HG02938 (cell line): ENCODE measurements at regions not wholly inside any gene's neighbourhood (a gene's known extent, or its start where the extent isn't known, plus 50 kb on each side); places are given as distances from the start of the nearest gene placed in this dataset.

ENCODE experiments used
- ATAC-seq: cut with Tn5 transposase; IDR thresholded peaks from one replicate; pipeline ENCODE4 v1.9.1; 2021; ENCODE audit warnings: mild to moderate bottlenecking, moderate library complexity; ENCODE audit not compliant: unreplicated experiment

DNA sequence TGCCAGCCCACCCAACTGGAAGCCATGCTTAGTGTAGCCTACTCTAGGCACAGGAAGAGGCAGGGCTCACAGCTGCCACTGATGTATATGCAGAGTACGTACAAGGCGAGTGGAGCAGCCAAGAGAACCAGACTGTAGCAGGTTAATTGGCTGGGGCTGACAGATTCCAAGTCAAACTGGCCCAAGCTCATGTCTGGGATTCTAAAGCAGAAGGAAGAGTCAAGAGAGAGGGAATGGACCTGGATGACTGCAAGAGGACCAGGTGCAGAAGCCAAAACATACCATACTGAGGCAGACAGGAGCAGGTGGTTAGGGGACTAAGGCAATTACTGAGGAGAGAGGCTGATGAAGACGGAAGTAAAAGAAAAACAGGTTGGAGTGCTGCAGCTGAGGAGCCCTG lies 51.3 kb upstream of the LRRN2 start:
- no peak for ATAC-seq

DNA sequence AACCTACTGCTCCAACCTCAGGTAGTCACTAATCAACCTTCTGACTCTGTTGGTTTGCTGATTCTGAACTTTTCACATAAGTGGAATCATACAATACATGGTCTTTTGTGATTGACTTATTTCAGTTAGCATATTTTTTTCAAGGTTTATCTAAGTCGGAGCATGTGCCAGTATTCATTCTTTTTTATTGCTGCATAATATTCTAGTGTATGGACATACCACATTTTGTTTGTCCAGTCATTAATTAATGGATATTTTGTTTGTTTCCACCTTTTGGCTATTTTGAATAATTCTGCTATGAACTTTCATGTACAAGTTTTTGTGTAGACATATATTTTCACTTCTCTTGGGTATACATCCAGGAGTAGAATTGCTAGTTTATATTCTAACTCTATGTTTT lies 53.0 kb upstream of the LRRN2 start:
- ATAC-seq = no peak

DNA sequence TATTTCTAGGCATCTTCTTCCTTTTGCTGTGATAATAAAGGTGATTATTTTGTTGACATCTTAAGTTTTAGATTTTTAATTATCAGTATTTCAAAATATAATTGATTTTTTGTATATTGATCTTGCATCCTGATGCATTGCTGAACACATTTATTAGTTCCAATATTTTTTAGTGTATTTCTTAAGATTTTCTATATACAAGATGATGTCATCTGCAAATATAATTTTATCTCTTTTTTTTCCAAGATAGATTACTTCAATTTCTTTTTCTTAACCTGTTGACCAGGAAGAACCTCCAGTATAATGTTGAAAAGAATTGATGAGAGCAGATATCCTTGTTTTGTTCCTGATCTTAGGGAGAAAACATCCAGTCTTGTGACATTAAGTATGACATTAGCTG lies 54.8 kb upstream of the LRRN2 start:
- ATAC-seq = no peak

DNA sequence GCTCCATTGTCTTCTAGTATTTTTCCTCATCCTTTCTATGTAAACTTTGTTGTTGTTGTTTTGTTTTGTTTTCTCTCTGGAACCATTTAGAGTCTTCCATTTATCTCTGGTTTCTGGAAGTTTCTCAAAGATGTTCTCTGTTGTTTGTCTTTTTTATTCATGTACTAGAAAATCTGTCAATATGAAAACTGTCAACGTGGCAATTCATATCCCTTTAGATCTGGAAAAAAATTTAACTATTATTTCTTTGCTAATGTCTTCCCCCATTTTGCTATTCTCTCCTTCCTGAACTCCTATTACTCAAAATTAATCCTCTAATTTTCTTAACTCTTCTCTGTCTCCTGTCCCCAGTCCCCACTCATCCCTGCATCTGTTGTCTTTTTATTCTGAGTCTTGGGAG lies 55.9 kb upstream of the LRRN2 start:
- no peak for ATAC-seq

DNA sequence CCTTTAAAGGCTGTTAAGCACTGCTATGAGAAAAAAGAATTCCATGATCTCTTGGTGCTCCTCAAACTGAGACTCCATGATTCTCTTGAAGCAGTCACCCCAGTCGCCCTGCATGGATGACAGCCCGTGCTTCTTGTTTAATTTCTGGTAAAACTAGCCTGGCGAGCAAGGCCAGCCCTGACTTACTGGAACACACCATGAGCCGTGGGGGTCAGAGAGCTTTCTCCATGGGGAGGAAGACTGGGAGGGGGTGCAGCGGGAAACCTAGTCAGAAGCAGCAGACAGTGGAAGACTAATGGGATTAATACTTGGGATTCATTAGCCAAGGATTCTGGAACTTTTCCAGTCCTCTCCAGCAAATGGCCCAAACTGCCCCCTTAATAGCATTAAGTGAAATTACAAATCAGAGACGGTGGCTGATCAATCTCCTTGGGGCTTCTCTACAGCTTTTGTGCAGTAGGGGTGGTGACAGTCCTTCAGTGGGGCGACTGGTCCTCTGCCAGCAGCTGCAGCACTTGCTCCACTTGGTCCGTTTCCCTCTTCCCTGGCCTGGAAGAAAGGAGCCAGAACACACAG lies 57.2 kb upstream of the LRRN2 start:
- ATAC-seq = no peak

DNA sequence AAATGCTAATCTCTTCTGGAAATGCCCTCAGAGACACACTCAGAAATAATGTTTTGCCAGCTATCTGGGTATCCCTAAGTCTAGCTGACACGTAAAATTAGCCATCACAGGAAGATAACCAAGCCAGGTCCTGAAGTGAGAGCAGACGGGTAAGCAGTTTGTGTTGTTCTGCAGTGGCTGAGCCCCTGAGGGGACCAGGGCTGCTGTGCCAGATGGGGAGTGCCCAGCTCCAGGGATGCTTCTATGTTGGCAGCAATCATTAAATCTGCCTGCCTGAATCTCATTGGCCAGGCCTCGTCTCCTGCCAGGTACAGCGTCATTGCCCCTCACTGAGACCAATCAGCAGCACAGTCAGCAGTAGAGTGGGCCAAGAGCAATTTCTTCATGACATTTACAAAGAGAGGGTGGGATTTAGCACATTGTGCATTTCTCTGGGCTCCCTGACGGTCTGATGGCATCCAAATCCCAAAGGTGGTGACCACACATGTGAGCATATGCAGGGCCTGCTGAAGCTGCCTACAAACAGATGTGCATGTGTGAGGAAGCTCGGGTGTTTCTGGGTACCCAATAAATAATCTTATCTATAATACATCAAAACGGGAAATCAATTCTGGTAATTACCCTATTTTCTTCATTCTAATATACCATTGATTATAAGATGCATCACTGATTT lies 58.7 kb upstream of the LRRN2 start:
- no peak for ATAC-seq

DNA sequence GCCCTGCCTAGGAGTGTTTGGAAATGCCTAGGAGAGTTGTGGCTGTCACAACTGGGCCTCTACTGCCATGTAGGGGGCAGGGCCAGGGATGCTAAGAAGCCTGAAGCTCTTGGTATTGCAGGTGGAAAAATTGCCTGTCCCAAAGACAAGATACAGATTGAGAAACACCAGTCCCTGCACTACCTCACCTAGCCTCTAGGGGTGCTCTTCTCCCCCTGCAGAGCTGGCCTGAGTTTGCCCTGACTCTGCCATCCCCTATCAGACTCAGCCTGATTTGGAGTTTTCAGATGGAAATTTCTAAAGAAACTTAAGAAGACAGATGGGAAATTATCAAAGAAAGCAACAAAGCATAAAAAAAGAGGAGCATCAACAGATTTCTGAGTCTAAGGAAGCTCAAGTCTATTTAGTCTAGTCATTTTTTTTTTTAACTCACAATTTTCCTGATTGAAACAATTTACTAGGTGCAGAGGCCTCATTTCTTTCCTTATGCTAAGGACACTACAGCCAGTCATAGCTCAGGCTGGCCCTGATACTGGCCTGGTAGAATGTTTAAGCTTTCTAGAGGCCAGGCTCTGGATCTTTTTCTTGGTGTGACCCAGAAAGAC lies 61.4 kb upstream of the LRRN2 start:
- no peak for ATAC-seq

DNA sequence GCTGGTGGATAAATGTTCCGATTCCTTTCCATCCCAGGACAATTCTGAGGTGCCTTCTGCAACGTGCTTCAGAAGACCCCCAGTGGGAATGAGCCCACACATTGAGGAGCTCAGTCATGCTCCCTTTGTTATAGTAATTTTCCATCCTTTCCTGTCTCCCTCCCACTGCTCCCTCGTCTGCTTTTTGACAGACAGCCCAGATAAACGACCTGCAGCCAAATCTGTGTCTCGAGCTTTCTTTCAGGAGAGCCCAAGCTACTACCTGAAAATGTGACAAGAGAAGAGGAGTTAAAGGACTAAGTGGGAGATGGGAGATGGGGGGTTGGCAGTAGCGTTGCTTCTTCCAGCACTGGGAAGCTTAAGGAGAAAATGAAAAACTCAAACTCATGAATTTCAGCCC lies 65.9 kb upstream of the LRRN2 start:
- ATAC-seq = no peak

DNA sequence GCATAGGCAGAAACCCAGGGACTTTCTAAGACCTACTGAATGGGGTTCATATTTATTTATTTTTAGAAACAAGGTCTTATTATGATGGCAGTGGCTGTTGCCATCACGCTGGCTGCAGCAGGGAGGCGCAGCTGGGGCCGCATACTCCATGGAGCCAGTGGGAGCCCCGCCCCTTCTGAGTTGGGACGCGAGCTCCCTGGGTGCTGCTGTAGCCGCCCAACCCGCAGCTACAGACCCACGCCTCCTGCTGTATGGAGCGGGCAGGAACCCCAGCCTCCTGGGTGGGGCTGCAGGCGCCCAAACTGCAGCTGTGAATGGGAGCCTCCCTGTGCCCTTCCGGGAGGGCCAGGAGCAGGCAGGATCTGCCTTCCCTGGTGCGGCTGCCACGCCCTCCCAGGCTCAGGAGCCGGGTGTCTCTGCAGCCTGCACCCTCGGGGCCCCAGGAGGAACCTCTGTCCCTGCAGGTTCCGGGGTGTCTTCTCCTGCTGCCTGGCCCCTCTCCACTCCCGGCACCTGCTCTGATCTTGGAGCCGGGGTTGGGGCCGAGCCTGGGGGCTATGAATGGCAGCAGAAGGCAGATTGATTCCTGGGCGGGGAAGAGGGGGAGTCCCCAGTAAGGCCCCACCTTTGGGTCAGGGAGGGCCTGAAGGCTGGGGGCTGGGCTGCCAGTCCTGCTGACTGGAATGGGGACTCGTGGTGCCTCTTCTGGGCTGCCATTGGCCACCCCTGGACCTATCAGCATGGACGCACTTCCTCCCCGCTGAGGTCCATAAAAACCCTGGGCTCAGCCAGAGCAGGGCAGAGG lies 66.5 kb upstream of the LRRN2 start:
- ATAC-seq = no peak

DNA sequence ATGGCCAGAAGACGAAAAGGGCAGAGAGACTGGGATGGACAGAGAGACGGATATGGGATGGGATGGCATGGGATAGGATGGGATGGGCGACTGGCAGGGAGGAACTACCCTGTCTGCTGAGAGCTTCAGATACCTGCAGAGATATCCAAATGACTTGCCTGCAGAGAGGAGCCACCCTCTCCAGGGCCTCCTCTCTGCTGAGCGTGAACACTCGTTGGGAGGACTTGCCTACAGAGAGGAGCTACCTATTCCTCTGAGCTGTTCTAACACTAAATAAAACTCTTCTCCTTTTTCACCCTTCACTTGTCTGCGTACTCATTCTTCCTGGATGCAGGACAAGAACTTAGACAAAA lies 67.1 kb upstream of the LRRN2 start:
- no peak for ATAC-seq

DNA sequence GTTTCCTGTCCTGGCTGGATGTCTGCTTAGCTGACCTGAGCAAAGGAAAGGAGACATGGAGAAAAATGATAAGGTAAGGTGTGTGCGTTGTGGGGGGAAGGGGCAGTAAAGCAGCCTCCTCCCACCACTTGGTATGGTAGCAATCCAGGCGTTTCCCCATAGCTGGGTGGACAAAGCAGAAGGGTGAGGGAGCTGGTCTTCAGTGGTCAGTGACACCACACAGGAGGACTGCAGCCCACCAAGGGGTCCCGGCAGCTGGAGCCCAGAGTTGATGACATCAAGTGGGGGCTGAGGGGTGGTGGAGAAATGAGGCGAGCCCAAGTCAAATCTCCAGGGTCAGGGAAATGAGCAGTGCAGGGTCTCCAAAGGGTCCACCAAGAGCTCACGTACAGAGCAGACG lies 69.3 kb upstream of the LRRN2 start:
- no peak for ATAC-seq

DNA sequence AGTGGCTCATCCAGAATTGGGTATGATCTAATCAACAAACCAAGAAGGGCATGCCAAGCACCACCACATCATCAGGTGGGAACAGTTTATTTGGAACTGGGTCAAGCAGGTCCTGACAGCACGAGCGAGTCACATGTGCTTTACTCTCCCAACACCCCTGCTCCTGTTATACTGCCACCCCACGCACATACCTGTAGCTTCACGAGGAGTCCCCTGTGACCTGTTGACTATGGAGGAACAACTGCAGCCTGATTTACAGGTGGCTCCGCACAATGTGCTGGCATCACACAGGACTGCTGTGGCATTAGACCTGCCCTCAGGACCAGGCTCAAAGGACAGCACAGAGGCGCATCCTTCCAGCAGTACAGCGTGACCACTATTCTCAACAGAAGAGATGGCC lies 70.8 kb upstream of the LRRN2 start:
- ATAC-seq = no peak

DNA sequence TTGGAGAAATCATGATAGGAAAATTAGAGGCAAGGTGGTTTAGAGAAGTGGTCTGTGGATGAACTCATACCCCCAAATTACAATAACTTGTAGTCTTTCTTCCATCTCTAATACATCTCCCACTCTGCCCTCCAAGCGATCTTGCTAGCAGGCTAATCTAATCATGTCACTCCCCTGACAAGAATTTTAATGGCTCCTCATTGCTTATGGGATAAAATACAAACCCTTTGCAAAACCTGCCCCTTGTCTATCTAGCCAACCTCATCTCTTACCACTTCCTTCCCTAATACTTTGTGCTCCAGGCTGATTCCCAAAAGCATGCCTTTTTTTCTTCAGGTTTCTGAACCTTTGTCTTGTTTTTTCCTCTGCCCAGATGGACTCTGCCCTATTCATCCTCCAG lies 71.3 kb upstream of the LRRN2 start:
- ATAC-seq = no peak

DNA sequence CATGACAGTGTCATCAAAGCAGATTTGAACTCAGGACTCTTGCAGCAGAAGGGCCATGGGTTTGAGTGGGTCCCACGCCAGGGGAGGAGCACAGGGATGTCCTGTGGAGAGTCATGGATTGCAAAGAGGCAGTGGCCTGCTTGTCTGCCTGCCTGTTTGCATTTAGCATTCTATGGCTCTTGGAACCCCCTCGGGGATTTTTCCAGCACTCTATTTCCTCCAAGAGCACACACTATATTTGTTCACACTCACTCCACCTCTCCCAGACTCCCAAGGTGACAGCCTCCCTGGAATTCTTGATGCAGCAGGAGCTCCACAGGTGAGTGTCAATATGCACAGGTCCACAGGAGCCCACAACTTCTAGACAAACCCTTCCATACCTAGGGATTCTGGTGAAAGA lies 73.1 kb upstream of the LRRN2 start:
- no peak for ATAC-seq

DNA sequence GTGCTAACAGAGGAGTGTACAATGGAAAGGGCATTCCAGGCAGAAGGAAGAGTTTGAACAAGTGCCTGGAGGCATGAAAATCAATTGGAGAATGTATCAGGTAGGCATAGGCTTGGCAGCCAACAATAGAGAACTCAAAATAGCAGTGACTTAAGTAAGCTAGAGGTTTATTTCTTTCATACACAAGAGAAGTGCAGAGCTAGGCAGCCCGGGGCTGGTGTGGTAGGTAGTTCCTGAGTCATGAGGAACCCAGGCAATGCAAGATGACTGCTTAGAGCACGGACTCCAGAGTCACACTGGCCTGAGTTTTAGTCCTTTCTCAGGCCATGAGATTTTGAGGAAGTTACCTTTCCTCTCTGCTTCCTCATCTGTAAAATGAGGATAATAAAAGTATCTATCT lies 74.8 kb upstream of the LRRN2 start:
- no peak for ATAC-seq

DNA sequence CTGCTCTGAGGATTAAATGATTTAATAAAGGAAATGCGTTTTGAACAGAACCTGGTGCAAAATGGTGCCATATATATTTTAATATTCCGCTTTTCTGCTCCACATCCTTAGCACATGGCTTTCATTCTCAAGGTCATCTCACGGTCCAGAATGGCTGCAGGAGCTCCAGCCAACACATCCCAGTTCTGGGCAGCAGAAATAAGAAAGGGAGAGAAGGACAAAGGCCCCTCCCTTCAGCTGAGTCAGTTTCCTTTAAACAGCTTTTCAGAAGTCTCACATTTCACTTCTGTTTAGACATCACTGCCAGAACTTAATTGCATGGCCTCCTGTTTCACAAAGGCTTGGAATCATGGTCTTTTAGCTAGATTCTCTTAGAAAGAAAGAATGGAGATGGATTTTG lies 75.2 kb upstream of the LRRN2 start:
- ATAC-seq = no peak

DNA sequence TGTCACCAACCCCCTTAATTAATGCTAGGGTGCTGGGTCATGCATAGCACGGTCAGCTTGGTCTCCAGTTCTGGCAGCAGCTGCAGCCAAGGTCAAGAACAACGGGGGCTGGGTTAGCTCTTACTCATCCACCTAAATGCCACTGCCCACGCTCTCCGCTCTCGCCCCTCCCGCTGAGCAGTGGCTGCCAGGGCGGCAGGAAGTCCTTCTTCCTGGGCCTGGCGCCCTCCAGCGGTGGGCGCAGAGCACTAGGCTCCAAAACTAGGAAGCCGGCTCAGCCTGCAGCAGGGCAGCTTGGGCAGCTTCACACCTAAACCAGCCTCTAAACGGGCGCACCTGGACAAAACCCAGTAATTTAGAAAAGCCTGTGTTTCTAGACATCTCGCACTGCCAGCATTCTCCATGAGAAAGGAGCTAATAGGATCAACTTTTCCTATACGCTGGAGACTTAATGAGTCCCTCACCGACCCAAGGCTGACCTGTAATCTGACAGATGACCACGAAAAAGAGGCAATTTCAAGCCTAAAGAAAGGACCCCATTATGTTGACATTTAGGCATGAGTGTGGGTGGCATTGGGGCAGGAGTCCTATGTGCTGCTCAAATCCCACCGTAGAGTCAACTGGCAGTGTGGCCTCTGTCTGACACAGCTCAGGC lies 78.4 kb upstream of the LRRN2 start:
- ATAC-seq = no peak

DNA sequence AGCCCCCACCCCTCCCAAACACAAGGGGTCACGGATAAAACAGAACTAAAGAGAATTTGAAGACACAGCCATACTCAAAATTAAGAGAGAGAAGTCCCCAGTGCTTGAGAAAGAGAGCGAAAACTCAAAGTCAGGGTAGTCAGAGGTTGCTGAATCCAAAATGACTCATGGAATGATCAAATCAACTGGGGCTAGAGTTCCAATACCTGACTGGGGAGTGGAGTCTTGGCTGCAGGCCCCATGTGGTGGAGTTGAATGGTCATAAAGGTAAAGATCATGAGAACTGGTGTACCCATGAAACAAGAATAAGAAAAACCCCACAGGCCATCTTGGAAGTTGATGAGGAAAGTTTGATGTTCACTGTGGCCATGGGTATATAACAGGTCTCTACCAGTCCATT lies 84.5 kb upstream of the LRRN2 start:
- no peak for ATAC-seq

DNA sequence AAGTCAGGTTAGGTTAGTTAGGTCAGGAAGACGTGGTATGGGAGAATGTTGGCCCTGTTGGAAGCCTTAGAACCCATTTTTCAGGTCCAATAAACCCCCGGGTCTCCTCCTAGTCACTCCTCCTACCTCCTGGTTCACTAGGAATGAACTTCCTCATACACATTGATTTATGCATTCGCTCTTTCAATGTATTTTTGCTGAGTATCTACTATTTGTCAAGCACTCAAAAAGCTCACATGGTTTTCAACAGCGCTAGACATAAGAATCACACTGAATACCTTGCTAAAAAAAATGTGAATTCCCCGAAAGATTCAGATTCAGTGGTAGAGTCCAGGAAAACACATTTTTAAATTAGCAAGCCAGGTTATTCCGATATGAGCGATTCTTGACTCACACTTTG lies 85.8 kb upstream of the LRRN2 start:
- ATAC-seq = no peak

DNA sequence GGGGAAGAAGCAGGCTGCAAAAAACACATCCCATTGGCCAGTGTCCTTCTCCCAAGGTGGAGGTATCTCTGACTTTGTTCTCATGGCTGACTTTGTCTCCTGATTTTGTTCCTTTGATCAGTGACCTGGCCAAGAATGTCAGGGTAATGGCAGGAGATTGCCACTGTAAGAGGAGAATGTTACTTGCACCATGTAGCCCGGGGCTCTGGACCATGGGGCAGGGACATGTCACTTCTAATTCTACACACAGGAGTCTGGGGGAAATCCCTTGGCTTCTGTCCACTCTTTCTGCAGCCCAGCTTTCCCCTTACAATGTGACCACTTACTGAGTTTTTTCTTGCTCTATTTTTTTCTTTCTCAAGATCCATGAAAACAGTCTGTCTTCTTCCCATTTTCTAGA lies 87.7 kb upstream of the LRRN2 start:
- no peak for ATAC-seq

DNA sequence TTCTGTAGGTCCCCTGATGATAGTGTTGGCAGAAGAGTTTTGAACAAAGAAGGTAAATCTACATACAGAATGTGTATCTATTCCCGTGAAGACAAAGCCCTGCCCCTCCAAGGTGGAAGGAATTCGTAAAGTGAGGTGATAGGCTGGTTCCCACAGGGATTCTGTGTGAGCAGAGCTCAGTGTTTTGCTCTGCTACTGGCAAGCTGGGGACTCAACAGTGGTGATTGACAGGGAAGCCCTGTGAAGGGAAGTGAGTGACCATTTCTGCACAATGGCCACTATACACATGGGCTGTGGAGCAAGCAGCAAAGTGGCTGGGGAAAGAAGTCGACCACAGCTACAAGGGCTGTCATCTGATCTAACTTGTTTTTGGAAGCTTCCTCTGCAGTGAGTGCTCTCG lies 90.0 kb upstream of the LRRN2 start:
- ATAC-seq = no peak

DNA sequence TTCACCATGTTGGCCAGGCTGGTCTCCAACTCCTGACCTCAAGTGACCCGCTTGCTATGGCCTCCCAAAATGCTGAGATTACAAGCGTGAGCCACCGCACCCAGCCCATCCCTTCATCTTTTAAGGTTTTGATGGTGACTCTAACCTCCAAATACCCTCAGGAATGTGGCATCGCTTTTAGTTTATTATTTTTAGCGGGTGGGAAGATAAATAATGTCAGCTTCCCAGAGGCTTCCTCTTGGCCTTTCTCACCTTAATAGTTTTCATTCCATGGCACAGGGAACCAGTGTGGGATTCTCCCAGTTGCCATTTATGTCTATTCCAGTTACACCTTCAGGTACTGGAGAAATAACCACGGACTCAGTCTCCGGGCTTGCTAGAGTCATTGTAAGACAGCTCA lies 92.1 kb upstream of the LRRN2 start:
- no peak for ATAC-seq
